GM23338 (cell line): ENCODE measurements at regions not wholly inside any gene's neighbourhood (a gene's known extent, or its start where the extent isn't known, plus 50 kb on each side); places are given as distances from the start of the nearest gene placed in this dataset.

Experiments used
- ATAC-seq: fragments of 200-7000 bp; cut with Tn5 transposase; 3 replicates; pipeline ENCODE4 v1.9.1; 2020
- DNase-seq: peaks from one replicate; pipeline ENCODE4 v3.0.0-alpha.2; 2015; ENCODE audit warnings: low spot score
- H2AFZ ChIP-seq: fragments of 200-600 bp; sonication (generic); 2 replicates; pipeline ENCODE4 v1.8.0; 2016; ENCODE audit warnings: antibody characterized with exemption, mild to moderate bottlenecking, moderate library complexity
- H3F3A ChIP-seq: fragments of 200-600 bp; sonication (generic); replicated peaks from 2 replicates; pipeline ENCODE4 v1.8.0; 2017; ENCODE audit warnings: antibody characterized with exemption, mixed run types, low read depth
- H3K27ac ChIP-seq: fragments of 200-600 bp; sonication (generic); 2 replicates; pipeline ENCODE4 v1.6.1; 2016; ENCODE audit warnings: low read depth
- H3K27me3 ChIP-seq: fragments of 200-600 bp; sonication (generic); 2 replicates; pipeline ENCODE4 v1.8.0; 2016; ENCODE audit warnings: mild to moderate bottlenecking, mixed run types, moderate library complexity; ENCODE audit not compliant: insufficient read depth
- H3K36me3 ChIP-seq: fragments of 200-600 bp; sonication (generic); 2 replicates; pipeline ENCODE4 v1.8.0; 2016; ENCODE audit warnings: mild to moderate bottlenecking; ENCODE audit not compliant: insufficient read depth
- H3K4me1 ChIP-seq: fragments of 200-600 bp; sonication (generic); 2 replicates; pipeline ENCODE4 v1.8.0; 2016; ENCODE audit warnings: mild to moderate bottlenecking, moderate library complexity; ENCODE audit not compliant: insufficient read depth
- H3K4me2 ChIP-seq: fragments of 200-600 bp; sonication (generic); 2 replicates; pipeline ENCODE4 v1.7.1; 2017; ENCODE audit warnings: mixed run types
- H3K4me3 ChIP-seq: fragments of 200-600 bp; sonication (generic); 2 replicates; pipeline ENCODE4 v1.6.1; 2016; ENCODE audit warnings: mixed run types
- H3K79me2 ChIP-seq: fragments of 200-600 bp; sonication (generic); replicated peaks from 2 replicates; pipeline ENCODE4 v1.8.0; 2017; ENCODE audit warnings: mild to moderate bottlenecking; ENCODE audit not compliant: insufficient read depth
- H3K9me2 ChIP-seq: fragments of 200-600 bp; sonication (generic); 2 replicates; pipeline ENCODE4 v1.8.0; 2017; ENCODE audit not compliant: insufficient read depth
- H4K20me1 ChIP-seq: fragments of 200-600 bp; sonication (generic); replicated peaks from 2 replicates; pipeline ENCODE4 v1.8.0; 2017; ENCODE audit warnings: mild to moderate bottlenecking; ENCODE audit not compliant: insufficient read depth
- H3K27ac Mint-ChIP-seq: 2 replicates; pipeline ENCODE4 v1.8.0; 2020; ENCODE audit warnings: inconsistent platforms, mild to moderate bottlenecking, moderate library complexity, mixed read lengths
- H3K27me3 Mint-ChIP-seq: 3 replicates; pipeline ENCODE4 v1.8.0; 2022; ENCODE audit warnings: low read depth, mild to moderate bottlenecking, moderate library complexity, mixed read lengths, inconsistent platforms; ENCODE audit not compliant: insufficient read depth, poor library complexity
- H3K36me3 Mint-ChIP-seq: 3 replicates; pipeline ENCODE4 v1.8.0; 2021; ENCODE audit warnings: low read depth, mild to moderate bottlenecking, inconsistent platforms, moderate library complexity, mixed read lengths
- H3K4me1 Mint-ChIP-seq: 3 replicates; pipeline ENCODE4 v1.8.0; 2020; ENCODE audit warnings: mild to moderate bottlenecking, inconsistent platforms, mixed read lengths
- H3K4me3 Mint-ChIP-seq: 3 replicates; pipeline ENCODE4 v1.8.0; 2021; ENCODE audit warnings: moderate library complexity, mild to moderate bottlenecking, inconsistent platforms, mixed read lengths
- H3K9me3 Mint-ChIP-seq: 3 replicates; pipeline ENCODE4 v1.8.0; 2020; ENCODE audit warnings: moderate library complexity, mild to moderate bottlenecking, inconsistent platforms, mixed read lengths
- CREB1 ChIP-seq: fragments of 250-450 bp; sonication (Bioruptor Pico); IDR thresholded peaks from 2 replicates; pipeline ENCODE4 v1.5.0; 2020; ENCODE audit warnings: low read depth, mild to moderate bottlenecking, moderate library complexity
- CTCF ChIP-seq, 2 experiments: fragments of 200-600 bp in 1 of 2; sonication (generic) in 1 of 2; conservative IDR thresholded peaks; 2 replicates each; pipeline versions ENCODE4 v1.5.1 to v1.6.1; 2016 to 2017; ENCODE audit warnings: antibody characterized with exemption in 2 of 2, low read depth in 2 of 2, mild to moderate bottlenecking in 2 of 2, moderate library complexity in 1 of 2
- ETS1 ChIP-seq: IDR thresholded peaks from 2 replicates; pipeline ENCODE4 v1.6.1; 2016; ENCODE audit warnings: antibody characterized with exemption
- EZH2 ChIP-seq: fragments of 200-600 bp; sonication (generic); IDR thresholded peaks from one replicate; pipeline ENCODE4 v1.8.0; 2017; ENCODE audit warnings: antibody characterized with exemption, mild to moderate bottlenecking, low read depth; ENCODE audit not compliant: unreplicated experiment
- EZH2phosphoT487 ChIP-seq: fragments of 200-600 bp; sonication (generic); IDR thresholded peaks from one replicate; pipeline ENCODE4 v1.8.1; 2018; ENCODE audit warnings: antibody characterized with exemption; ENCODE audit not compliant: unreplicated experiment
- JUNB ChIP-seq: IDR thresholded peaks from one replicate; pipeline ENCODE4 v1.6.1; 2016; ENCODE audit warnings: antibody characterized with exemption; ENCODE audit not compliant: unreplicated experiment
- NANOG ChIP-seq: IDR thresholded peaks from 2 replicates; pipeline ENCODE4 v1.6.1; 2016; ENCODE audit warnings: antibody characterized with exemption, borderline replicate concordance
- POLR2AphosphoS5 ChIP-seq: IDR thresholded peaks from 2 replicates; pipeline ENCODE4 v1.6.1; 2016; ENCODE audit warnings: antibody characterized with exemption, low read depth
- REST ChIP-seq: IDR thresholded peaks from one replicate; pipeline ENCODE4 v1.6.1; 2018; ENCODE audit warnings: antibody characterized with exemption; ENCODE audit not compliant: unreplicated experiment
- STAT1 ChIP-seq: IDR thresholded peaks from one replicate; pipeline ENCODE4 v1.6.1; 2016; ENCODE audit warnings: antibody characterized with exemption; ENCODE audit not compliant: unreplicated experiment
- ZNF114 ChIP-seq: fragments of 250-450 bp; sonication (Bioruptor Pico); IDR thresholded peaks from 2 replicates; pipeline ENCODE4 v1.5.0; 2020; ENCODE audit warnings: mild to moderate bottlenecking, moderate library complexity
- ZNF331 ChIP-seq: fragments of 250-450 bp; sonication (Bioruptor Pico); IDR thresholded peaks from 2 replicates; pipeline ENCODE4 v1.5.0; 2020; ENCODE audit warnings: low read depth, mild to moderate bottlenecking, moderate library complexity

GRCh38 chr12:114266536-114266935 is 139.4 kb downstream of the TBX5 start:
- Histone ChIP-seq H3K27ac (no peak overlapping the region), H3K36me3 (no peaks in the 10 kb centered on the region; the same call in 1 of the 2 replicates), H3K9me2 (peaks cover 20% of the 10 kb centered on the region), H3K4me3 (no peak overlapping the region), H3K27me3 (no peaks in the 10 kb centered on the region), H2AFZ (no peak overlapping the region), H3K4me1 (peaks cover 14% of the 10 kb centered on the region), H3F3A (no peaks in the 10 kb centered on the region), H4K20me1 (no peaks in the 10 kb centered on the region), H3K79me2 (no peaks in the 10 kb centered on the region), H3K4me2 (no peak overlapping the region)
- DNase-seq (no peak), ATAC-seq (no peak)
- H3K4me1 Mint-ChIP-seq = peaks cover 27% of the 10 kb centered on the region
- no peaks in the 10 kb centered on the region for H3K9me3 Mint-ChIP-seq
- no peak overlapping the region for H3K4me3 Mint-ChIP-seq
- TF ChIP-seq ZNF331 (CRISPR knock-in tag) (no peak), EZH2 (no peak), CTCF (conservative IDR thresholded peaks at IDR 0.05; ENCODE audit: low read depth in 2 of 2) (no peak), NANOG (no peak), ETS1 (no peak)
- no peaks in the 10 kb centered on the region for H3K36me3 Mint-ChIP-seq
- peaks cover 6% of the 10 kb centered on the region for H3K27me3 Mint-ChIP-seq
- H3K27ac Mint-ChIP-seq = no peak overlapping the region

GRCh38 chr12:114265036-114265435 is 140.9 kb downstream of the TBX5 start:
- H3K9me2 ChIP-seq = peaks cover 20% of the 10 kb centered on the region
- TF ChIP-seq NANOG (no peak), EZH2 (no peak), ETS1 (no peak), REST (no peak), ZNF331 (CRISPR knock-in tag) (no peak), ZNF114 (no peak), CTCF (conservative IDR thresholded peaks at IDR 0.05; ENCODE audit: low read depth in 2 of 2) (no peak), CREB1 (CRISPR knock-in tag) (no peak), EZH2phosphoT487 (no peak), JUNB (no peak), STAT1 (no peak), POLR2AphosphoS5 (no peak)

More at GRCh38 chr12:114265036-114265435, 140.9 kb downstream of the TBX5 start:
- Histone ChIP-seq H3K36me3 (no peaks in the 10 kb centered on the region; the same call in 1 of the 2 replicates), H3K4me1 (peaks cover 7% of the 10 kb centered on the region; the same call in 1 of the 2 replicates), H2AFZ (no peak overlapping the region), H3K4me2 (no peak overlapping the region), H3K27ac (no peak overlapping the region), H4K20me1 (no peaks in the 10 kb centered on the region), H3F3A (no peaks in the 10 kb centered on the region), H3K79me2 (no peaks in the 10 kb centered on the region), H3K27me3 (no peaks in the 10 kb centered on the region), H3K4me3 (no peak overlapping the region)
- Mint-ChIP-seq H3K27ac (no peak overlapping the region), H3K9me3 (no peaks in the 10 kb centered on the region), H3K4me1 (peaks cover 22% of the 10 kb centered on the region), H3K27me3 (peaks cover 9% of the 10 kb centered on the region), H3K36me3 (no peaks in the 10 kb centered on the region), H3K4me3 (no peak overlapping the region)
- ATAC-seq = no peak
- DNase-seq = no peak
